ENCODE measurements at regions not wholly inside any gene's neighbourhood (a gene's known extent, or its start where the extent isn't known, plus 50 kb on each side); places are given as distances from the start of the nearest gene placed in this dataset.
A peak's percentile ranks its signal among the peaks of the same experiment; 100 is the strongest.
"Not testable (repeated sequence)": the region's sequence is repeated elsewhere in the genome, so short reads cannot be mapped to it uniquely, and the experiment has no call there.

DNA sequence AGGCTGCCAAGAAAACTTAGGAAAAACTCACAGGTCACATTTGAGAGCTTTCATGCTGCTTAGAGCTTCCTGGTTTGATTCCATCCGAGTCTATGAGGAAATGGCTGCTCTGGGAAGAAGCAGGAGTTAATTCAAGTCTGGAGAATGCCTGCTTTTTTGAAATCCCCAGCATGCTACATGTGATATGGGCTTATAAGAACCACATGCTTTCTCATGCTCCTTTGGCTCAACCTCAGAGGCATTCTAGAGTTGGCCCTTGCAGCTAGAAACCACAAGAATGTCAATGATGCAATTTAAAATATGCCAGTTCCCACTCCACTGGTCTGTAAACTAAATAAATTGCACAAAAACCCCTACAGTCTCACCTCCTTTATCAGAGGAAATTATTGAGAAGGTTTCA lies 142.9 kb upstream of the OLIG3 start:
- Histone ChIP-seq H3K27ac (replicated peaks) (no peak overlapping the region), H3K27me3 (ENCODE audit: insufficient read depth, poor library complexity, severe bottlenecking) (no peaks in the 10 kb centered on the region), H3K4me3 (replicated peaks; ENCODE audit: insufficient read depth, low read length) (no peak overlapping the region)
- peak; percentile 55 to 63 for DNase-seq (ENCODE audit: low read depth in 1 of 2, low spot score in 1 of 2)
- TF ChIP-seq REST (IDR thresholded peaks at IDR 0.05; ENCODE audit: insufficient replicate concordance, low read depth): no peak
- no peak for TF ChIP-seq GABPA (IDR thresholded peaks at IDR 0.05; ENCODE audit: low read depth)
- 0 out of 2 replicates have a peak, but pooled peaks have one; percentile 5 for TF ChIP-seq SPI1 (IDR thresholded peaks at IDR 0.05; ENCODE audit: borderline replicate concordance, low read depth)

- TF ChIP-seq POLR2AphosphoS5 (IDR thresholded peaks at IDR 0.05; ENCODE audit: low read depth) (no peak), REST (IDR thresholded peaks at IDR 0.05; ENCODE audit: insufficient replicate concordance, low read depth) (no peak), SPI1 (IDR thresholded peaks at IDR 0.05; ENCODE audit: borderline replicate concordance, low read depth) (no peak)
- H3K27me3 ChIP-seq (ENCODE audit: insufficient read depth, poor library complexity, severe bottlenecking): no peaks in the 10 kb centered on the region
- H3K27ac ChIP-seq (replicated peaks): no peak overlapping the region
- no peak overlapping the region for H3K4me3 ChIP-seq (replicated peaks; ENCODE audit: insufficient read depth, low read length)
- DNase-seq (ENCODE audit: low read depth in 1 of 2, low spot score in 1 of 2): no peak
These were observed 144.9 kb upstream of the OLIG3 start for GRCh38 chr6:137638926-137639706.

- Histone ChIP-seq H3K27ac (replicated peaks) (no peak overlapping the region), H3K27me3 (ENCODE audit: insufficient read depth, poor library complexity, severe bottlenecking) (no peaks in the 10 kb centered on the region), H3K4me3 (replicated peaks; ENCODE audit: insufficient read depth, low read length) (no peak overlapping the region)
- DNase-seq (ENCODE audit: low read depth in 1 of 2, low spot score in 1 of 2): no peak
- TF ChIP-seq GABPA (IDR thresholded peaks at IDR 0.05; ENCODE audit: low read depth) (no peak), CTCF (IDR thresholded peaks at IDR 0.05; ENCODE audit: insufficient read depth, low read length) (no peak), POLR2AphosphoS5 (IDR thresholded peaks at IDR 0.05; ENCODE audit: low read depth) (no peak), REST (IDR thresholded peaks at IDR 0.05; ENCODE audit: insufficient replicate concordance, low read depth) (no peak), SPI1 (IDR thresholded peaks at IDR 0.05; ENCODE audit: borderline replicate concordance, low read depth) (no peak)
These were observed 145.9 kb upstream of the OLIG3 start for GRCh38 chr6:137640086-137640485.

GRCh38 chr6:137641474-137642077 lies 147.4 kb upstream of the OLIG3 start:
- Histone ChIP-seq H3K27me3 (ENCODE audit: insufficient read depth, poor library complexity, severe bottlenecking) (peaks cover under 1% of the 10 kb centered on the region), H3K4me3 (replicated peaks; ENCODE audit: insufficient read depth, low read length) (no peak overlapping the region), H3K27ac (replicated peaks) (no peak overlapping the region)
- peak; percentile 16 to 63 for DNase-seq (ENCODE audit: low read depth in 1 of 2, low spot score in 1 of 2)
- TF ChIP-seq SPI1 (IDR thresholded peaks at IDR 0.05; ENCODE audit: borderline replicate concordance, low read depth) (no peak), REST (IDR thresholded peaks at IDR 0.05; ENCODE audit: insufficient replicate concordance, low read depth) (no peak), GABPA (IDR thresholded peaks at IDR 0.05; ENCODE audit: low read depth) (no peak), CTCF (IDR thresholded peaks at IDR 0.05; ENCODE audit: insufficient read depth, low read length) (peak; percentile 4), POLR2AphosphoS5 (IDR thresholded peaks at IDR 0.05; ENCODE audit: low read depth) (no peak)

DNA sequence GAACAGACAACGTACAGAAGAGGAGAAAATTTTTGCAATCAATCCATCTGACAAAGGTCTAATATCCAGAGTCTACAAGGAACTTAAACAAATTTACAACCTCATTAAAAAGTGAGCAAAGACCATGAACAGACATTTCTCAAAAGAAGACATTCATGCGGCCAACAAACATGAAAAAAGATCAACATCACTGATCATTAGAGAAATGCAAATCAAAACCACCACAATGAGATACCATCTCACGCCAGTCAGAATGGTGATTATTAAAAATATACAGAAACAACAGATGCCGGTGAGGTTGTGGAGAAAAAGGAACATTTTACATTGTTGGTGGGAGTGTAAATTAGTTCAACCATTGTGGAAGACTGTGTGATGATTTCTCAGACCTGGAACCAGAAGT lies 149.0 kb upstream of the OLIG3 start:
- H3K4me3 ChIP-seq (replicated peaks; ENCODE audit: insufficient read depth, low read length); H3K27ac ChIP-seq (replicated peaks); DNase-seq (ENCODE audit: low read depth in 1 of 2, low spot score in 1 of 2); H3K27me3 ChIP-seq (ENCODE audit: insufficient read depth, poor library complexity, severe bottlenecking): not testable (repeated sequence)

All from HL-60 (cell line).